CD4-positive, alpha-beta memory T cell (primary cell): ENCODE measurements at regions not wholly inside any gene's neighbourhood (a gene's known extent, or its start where the extent isn't known, plus 50 kb on each side); places are given as distances from the start of the nearest gene placed in this dataset.
"Not testable (repeated sequence)": the region's sequence is repeated elsewhere in the genome, so short reads cannot be mapped to it uniquely, and the experiment has no call there.

Experiments used
- CTCF ChIA-PET: fragments of 350-600 bp; sonication (Branson Sonifier 250); formaldehyde crosslinking; loops from one replicate; lab custom pipeline; 2021; ENCODE audit warnings: inconsistent platforms; ENCODE audit not compliant: partially characterized antibody; lab: Charles Lee
- POLR2A ChIA-PET: fragments of 350-600 bp; sonication (Branson Sonifier 250); formaldehyde crosslinking; loops from one replicate; lab custom pipeline; 2021; ENCODE audit not compliant: partially characterized antibody; lab: Charles Lee
- DNase-seq, 5 donors: peaks; one replicate each; pipeline versions ENCODE4 v3.0.0 to v3.0.0-alpha.2; 2020 to 2022; ENCODE audit warnings: mixed read lengths in 1 of 5
- H3K27ac ChIP-seq: one replicate; pipeline ENCODE4 v1.7.0; 2013; ENCODE audit warnings: low read depth, low read length
- H3K27me3 ChIP-seq: 2 replicates; pipeline ENCODE4 v1.7.0; 2013; ENCODE audit warnings: mild to moderate bottlenecking, low read length, moderate library complexity; ENCODE audit not compliant: insufficient read depth
- H3K36me3 ChIP-seq: 2 replicates; pipeline ENCODE4 v1.7.0; 2013; ENCODE audit warnings: mild to moderate bottlenecking, low read length, moderate library complexity; ENCODE audit not compliant: insufficient read depth
- H3K4me1 ChIP-seq: 2 replicates; pipeline ENCODE4 v1.7.0; 2013; ENCODE audit warnings: mild to moderate bottlenecking, low read length, moderate library complexity; ENCODE audit not compliant: insufficient read depth
- H3K4me3 ChIP-seq, 2 donors: one replicate each; pipeline ENCODE4 v1.7.0; 2013; ENCODE audit warnings: low read length in 2 of 2, mild to moderate bottlenecking in 1 of 2
- H3K9me3 ChIP-seq, 2 donors: one replicate each; pipeline ENCODE4 v1.7.0; 2013; ENCODE audit warnings: low read length in 2 of 2, control low read depth in 1 of 2; ENCODE audit not compliant: control insufficient read depth in 1 of 2
- H3K27ac Mint-ChIP-seq, 7 donors: one replicate each; pipeline ENCODE4 v1.8.0; 2020 to 2021; ENCODE audit warnings: mixed read lengths in 7 of 7, mild to moderate bottlenecking in 6 of 7, inconsistent platforms in 3 of 7, moderate library complexity in 3 of 7
- H3K27me3 Mint-ChIP-seq, 2 donors: one replicate each; pipeline ENCODE4 v1.8.0; 2020 to 2021; ENCODE audit warnings: mixed read lengths in 2 of 2
- H3K36me3 Mint-ChIP-seq, 2 donors: one replicate each; pipeline ENCODE4 v1.8.0; 2020 to 2021; ENCODE audit warnings: mixed read lengths in 2 of 2, inconsistent platforms in 1 of 2, mild to moderate bottlenecking in 1 of 2
- H3K4me1 Mint-ChIP-seq, 4 donors: one replicate each; pipeline ENCODE4 v1.8.0; 2020 to 2021; ENCODE audit warnings: mixed read lengths in 4 of 4, mild to moderate bottlenecking in 1 of 4
- H3K4me3 Mint-ChIP-seq, 8 donors: one replicate each; pipeline ENCODE4 v1.8.0; 2020 to 2021; ENCODE audit warnings: mixed read lengths in 8 of 8, mild to moderate bottlenecking in 7 of 8, moderate library complexity in 6 of 8, inconsistent platforms in 3 of 8
- H3K9me3 Mint-ChIP-seq, 8 donors: one replicate each; pipeline ENCODE4 v1.8.0; 2020 to 2021; ENCODE audit warnings: mixed read lengths in 8 of 8, mild to moderate bottlenecking in 5 of 8, inconsistent platforms in 3 of 8, moderate library complexity in 1 of 8
- intact Hi-C: fragments of 100-400 bp; cut with micrococcal nuclease; formaldehyde crosslinking; loops from one replicate; pipeline ENCODE4 v1.15.1; 2023

GRCh38 chr2:230602562-230603230 lies 109.9 kb upstream of the CAB39 start:
- Histone ChIP-seq H3K4me1 (peaks cover 63% of the 10 kb centered on the region), H3K27ac (peak overlapping the region; percentile 59), H3K4me3 (peak overlapping the region; percentile 41 to 44), H3K27me3 (no peaks in the 10 kb centered on the region), H3K9me3 (no peaks in the 10 kb centered on the region), H3K36me3 (no peaks in the 10 kb centered on the region)
- peak; percentile 49 to 71 (median 62) for DNase-seq
- CTCF ChIA-PET = interaction anchor here (1.0 to 2.4 kb wide), 6 partner anchors 8 to 400 kb away, joined by 3 to 9 read pairs (median 5); no protein-coding TSS in a partner anchor
- peaks cover 12 to 22% of the 10 kb centered on the region in 2 donors for H3K36me3 Mint-ChIP-seq
- peak overlapping the region; percentile 81 to 99 (median 97) for H3K27ac Mint-ChIP-seq
- H3K4me3 Mint-ChIP-seq = peak overlapping the region; percentile 36 to 85 (median 78)
- peaks cover 48 to 81% (median 63%) of the 10 kb centered on the region in 4 donors for H3K4me1 Mint-ChIP-seq
- no peaks in the 10 kb centered on the region for H3K27me3 Mint-ChIP-seq
- H3K9me3 Mint-ChIP-seq = peaks cover 5 to 36% (median 23%) of the 10 kb centered on the region in 8 donors
- intact Hi-C loops = loop anchor here (2.0 to 5.0 kb wide), 3 partner anchors 160 to 378 kb away; partner anchors contain the start of gene SP140
- POLR2A ChIA-PET = interaction anchor here (0.6 to 2.2 kb wide), 23 partner anchors 9 to 681 kb away, joined by 3 to 23 read pairs (median 4); partner anchors contain the start of genes FBXO36, SP100, SP110 and SP140

GRCh38 chr2:230603317-230603716 lies 109.3 kb upstream of the CAB39 start:
- peak in 1 of 5 donors; percentile 48 for DNase-seq
- CTCF ChIA-PET = interaction anchor here (0.6 to 2.4 kb wide), 5 partner anchors 8 to 400 kb away, joined by 3 to 9 read pairs (median 4); no protein-coding TSS in a partner anchor
- H3K9me3 ChIP-seq, H3K27me3 ChIP-seq, H3K36me3 ChIP-seq, H3K27me3 Mint-ChIP-seq: not testable (repeated sequence)
- intact Hi-C loops = loop anchor here (2.0 to 5.0 kb wide), 3 partner anchors 161 to 379 kb away; partner anchors contain the start of gene SP140
- Mint-ChIP-seq H3K27ac (peak overlapping the region; percentile 81 to 99 (median 97)), H3K4me1 (peaks cover 43 to 75% (median 58%) of the 10 kb centered on the region in 4 donors), H3K4me3 (peak overlapping the region in 7 of 8 donors; percentile 68 to 85 (median 80)), H3K36me3 (peaks cover 12 to 22% of the 10 kb centered on the region in 2 donors), H3K9me3 (peaks cover 5 to 40% (median 23%) of the 10 kb centered on the region in 8 donors)
- POLR2A ChIA-PET = interaction anchor here (0.7 to 2.2 kb wide), 19 partner anchors 10 to 681 kb away, joined by 3 to 23 read pairs (median 6); partner anchors contain the start of genes FBXO36, SP100, SP110 and SP140
- peaks cover 57% of the 10 kb centered on the region for H3K4me1 ChIP-seq
- peak overlapping the region; percentile 59 for H3K27ac ChIP-seq
- peak overlapping the region; percentile 41 to 44 for H3K4me3 ChIP-seq

GRCh38 chr2:230604158-230604557 lies 108.5 kb upstream of the CAB39 start:
- Mint-ChIP-seq H3K4me3 (peak overlapping the region in 1 of 8 donors; percentile 17), H3K4me1 (peaks cover 43 to 79% (median 59%) of the 10 kb centered on the region in 4 donors), H3K9me3 (peaks cover 6 to 48% (median 28%) of the 10 kb centered on the region in 8 donors), H3K27ac (peak overlapping the region in 4 of 7 donors; percentile 32 to 81 (median 70)), H3K36me3 (peaks cover 17 to 22% of the 10 kb centered on the region in 2 donors)
- intact Hi-C loops = loop anchor here (5.0 kb wide), 1 partner anchor 162 kb away; no protein-coding TSS in a partner anchor
- not testable (repeated sequence) for H3K27me3 ChIP-seq, DNase-seq, H3K27me3 Mint-ChIP-seq, H3K4me3 ChIP-seq, H3K36me3 ChIP-seq, H3K9me3 ChIP-seq, H3K27ac ChIP-seq
- ChIA-PET POLR2A (interaction anchor here (0.7 to 2.1 kb wide), 2 partner anchors 13 to 14 kb away, joined by 3 to 7 read pairs; no protein-coding TSS in a partner anchor), CTCF (interaction anchor here (0.5 to 2.4 kb wide), 3 partner anchors 19 to 401 kb away, joined by 3 to 9 read pairs (median 3); no protein-coding TSS in a partner anchor)
- peaks cover 54% of the 10 kb centered on the region for H3K4me1 ChIP-seq

DNA sequence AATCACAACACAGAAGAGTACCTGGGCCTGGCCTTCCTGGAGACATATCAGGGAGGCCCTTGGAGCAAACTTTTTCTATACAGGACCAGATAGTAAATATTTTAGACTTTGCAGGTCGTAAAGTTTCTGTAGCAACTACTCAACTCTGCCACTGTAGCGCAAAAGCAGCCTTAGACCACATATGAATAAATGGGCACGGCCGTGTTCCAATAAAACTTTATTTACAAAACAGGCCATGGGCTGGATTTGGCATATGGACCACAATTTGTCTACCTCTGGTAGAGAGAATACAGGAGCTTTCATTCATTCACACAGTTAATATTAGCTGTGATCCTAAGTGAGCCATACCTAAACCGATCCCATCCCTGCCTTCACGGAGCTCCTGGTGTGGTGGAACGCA lies 98.6 kb upstream of the CAB39 start:
- H3K27me3 ChIP-seq = no peaks in the 10 kb centered on the region
- Mint-ChIP-seq H3K4me3 (no peak overlapping the region), H3K27ac (no peak overlapping the region), H3K36me3 (peaks cover 0 to 5% of the 10 kb centered on the region in 2 donors), H3K27me3 (no peaks in the 10 kb centered on the region), H3K4me1 (peaks cover 15 to 28% (median 21%) of the 10 kb centered on the region in 4 donors), H3K9me3 (peaks cover 2 to 9% (median 5%) of the 10 kb centered on the region in 8 donors)
- H3K4me1 ChIP-seq = peaks cover 25% of the 10 kb centered on the region
- intact Hi-C loops = loop anchor here (5.0 kb wide), 2 partner anchors 183 to 397 kb away; partner anchors contain the start of gene SP110
- H3K27ac ChIP-seq = no peak overlapping the region
- no peak overlapping the region for H3K4me3 ChIP-seq
- H3K9me3 ChIP-seq = no peaks in the 10 kb centered on the region
- ChIA-PET CTCF (interaction anchor here (1.3 to 1.6 kb wide), 3 partner anchors 185 to 606 kb away, joined by 3 to 6 read pairs (median 3); no protein-coding TSS in a partner anchor), POLR2A (no interaction called here)
- DNase-seq = no peak
- no peaks in the 10 kb centered on the region for H3K36me3 ChIP-seq

DNA sequence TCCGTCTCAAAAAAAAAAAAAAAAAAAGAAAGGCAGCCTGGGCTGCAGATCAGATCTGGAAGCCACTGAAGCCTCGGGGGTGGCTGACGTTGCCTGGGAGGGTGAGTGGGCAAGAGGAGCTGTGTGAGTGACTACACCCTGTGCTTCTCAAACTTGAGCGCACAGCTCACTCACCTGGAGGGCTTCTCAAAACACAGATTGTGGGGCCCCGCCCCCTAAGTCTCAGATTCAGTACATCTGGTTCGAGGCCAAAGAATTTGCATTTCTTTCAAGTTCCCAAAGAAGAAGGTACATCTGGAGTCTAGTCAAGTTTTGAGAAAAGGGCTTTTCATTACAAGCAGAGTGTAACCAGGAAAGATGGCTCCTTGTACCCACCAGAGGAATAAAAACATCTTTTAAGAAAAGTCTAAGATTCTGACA lies 97.7 kb upstream of the CAB39 start:
- ChIA-PET POLR2A (no interaction called here), CTCF (interaction anchor here (0.7 to 1.6 kb wide), 5 partner anchors 70 to 609 kb away, joined by 3 to 6 read pairs (median 3); no protein-coding TSS in a partner anchor)
- Histone ChIP-seq H3K9me3 (no peaks in the 10 kb centered on the region), H3K36me3 (no peaks in the 10 kb centered on the region), H3K27me3 (no peaks in the 10 kb centered on the region), H3K27ac (no peak overlapping the region), H3K4me1 (peaks cover 25% of the 10 kb centered on the region), H3K4me3 (no peak overlapping the region)
- Mint-ChIP-seq H3K27ac (no peak overlapping the region), H3K27me3 (no peaks in the 10 kb centered on the region), H3K36me3 (no peaks in the 10 kb centered on the region), H3K4me3 (no peak overlapping the region), H3K4me1 (peaks cover 9 to 19% (median 16%) of the 10 kb centered on the region in 4 donors), H3K9me3 (peaks cover 0 to 2% (median 0%) of the 10 kb centered on the region in 8 donors)
- no peak for DNase-seq
- intact Hi-C loops = loop anchor here (5.0 kb wide), 2 partner anchors 182 to 398 kb away; partner anchors contain the start of gene SP110

DNA sequence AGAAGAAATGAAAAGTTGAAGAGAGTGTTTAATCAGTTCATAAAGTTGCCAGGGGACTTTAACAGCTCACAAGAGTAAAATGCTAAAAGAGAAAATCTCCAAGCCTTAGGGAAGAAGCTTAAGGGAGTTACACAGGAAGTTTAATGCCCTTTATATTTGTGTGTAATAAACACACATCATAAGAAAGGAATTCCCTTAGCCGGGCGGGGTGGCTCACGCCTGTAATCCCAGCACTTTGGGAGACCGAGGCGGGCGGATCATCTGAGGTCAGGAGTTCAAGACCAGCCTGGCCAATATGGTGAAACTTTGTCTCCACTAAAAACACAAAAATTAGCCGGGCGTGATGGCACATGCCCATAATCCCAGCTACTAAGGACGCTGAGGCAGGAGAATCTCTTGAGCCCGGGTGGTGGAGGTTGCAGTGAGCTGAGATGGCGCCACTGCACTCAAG lies 95.4 kb upstream of the CAB39 start:
- H3K27me3 ChIP-seq, H3K27ac Mint-ChIP-seq, H3K9me3 Mint-ChIP-seq, H3K9me3 ChIP-seq, H3K36me3 Mint-ChIP-seq, H3K4me3 ChIP-seq, intact Hi-C loops, H3K4me1 ChIP-seq, H3K4me1 Mint-ChIP-seq, DNase-seq, H3K4me3 Mint-ChIP-seq, H3K27me3 Mint-ChIP-seq, H3K27ac ChIP-seq, H3K36me3 ChIP-seq: not testable (repeated sequence)
- ChIA-PET CTCF (interaction anchor here (1.5 to 2.1 kb wide), 2 partner anchors 26 to 181 kb away, joined by 4 to 7 read pairs; no protein-coding TSS in a partner anchor), POLR2A (interaction anchor here (0.9 kb wide), 1 partner anchor 14 kb away, joined by 3 read pairs; no protein-coding TSS in a partner anchor)
